ENCODE measurements at regions not wholly inside any gene's neighbourhood (a gene's known extent, or its start where the extent isn't known, plus 50 kb on each side); places are given as distances from the start of the nearest gene placed in this dataset.

GRCh38 chr2:175432021-175432420, 250.5 kb upstream of the ATP5MC3 start:
- ChIA-PET CTCF (no interaction called here), POLR2A (no interaction called here)
- Mint-ChIP-seq H3K4me3 (no peak overlapping the region), H3K4me1 (ENCODE audit: low read depth) (no peaks in the 10 kb centered on the region), H3K36me3 (ENCODE audit: low read depth) (no peaks in the 10 kb centered on the region), H3K27me3 (peaks cover 2% of the 10 kb centered on the region), H3K9me3 (peaks cover 7% of the 10 kb centered on the region), H3K27ac (no peak overlapping the region)
- no peak for TF ChIP-seq CTCF (IDR thresholded peaks at IDR 0.05)
- intact Hi-C loops (cut with micrococcal nuclease): no loop called here
- ATAC-seq: no peak
- no peak for DNase-seq

GRCh38 chr2:175431101-175431946, 249.8 kb upstream of the ATP5MC3 start:
- Mint-ChIP-seq H3K4me3 (no peak overlapping the region), H3K27me3 (peaks cover 2% of the 10 kb centered on the region), H3K9me3 (peaks cover 7% of the 10 kb centered on the region), H3K4me1 (ENCODE audit: low read depth) (no peaks in the 10 kb centered on the region), H3K27ac (no peak overlapping the region), H3K36me3 (ENCODE audit: low read depth) (no peaks in the 10 kb centered on the region)
- ChIA-PET CTCF (no interaction called here), POLR2A (no interaction called here)
- intact Hi-C loops (cut with micrococcal nuclease): no loop called here
- ATAC-seq (no peak), DNase-seq (no peak)
- no peak for TF ChIP-seq CTCF (IDR thresholded peaks at IDR 0.05)

GRCh38 chr2:175430236-175430635, 248.7 kb upstream of the ATP5MC3 start:
- no peaks in the 10 kb centered on the region for H3K4me1 Mint-ChIP-seq (ENCODE audit: low read depth)
- H3K9me3 Mint-ChIP-seq: peaks cover 7% of the 10 kb centered on the region
- H3K27me3 Mint-ChIP-seq: peaks cover 2% of the 10 kb centered on the region
- no peak for ATAC-seq
- CTCF ChIA-PET: no interaction called here
- no peaks in the 10 kb centered on the region for H3K36me3 Mint-ChIP-seq (ENCODE audit: low read depth)
- DNase-seq: no peak
- no peak for TF ChIP-seq CTCF (IDR thresholded peaks at IDR 0.05)
- H3K27ac Mint-ChIP-seq: no peak overlapping the region
- POLR2A ChIA-PET: no interaction called here
- H3K4me3 Mint-ChIP-seq: no peak overlapping the region
- intact Hi-C loops (cut with micrococcal nuclease): no loop called here

GRCh38 chr2:175418224-175418835, 236.8 kb upstream of the ATP5MC3 start:
- Mint-ChIP-seq H3K36me3 (ENCODE audit: low read depth) (no peaks in the 10 kb centered on the region), H3K4me3 (no peak overlapping the region), H3K9me3 (no peaks in the 10 kb centered on the region), H3K27ac (no peak overlapping the region), H3K4me1 (ENCODE audit: low read depth) (no peaks in the 10 kb centered on the region), H3K27me3 (peaks cover 3% of the 10 kb centered on the region)
- no peak for TF ChIP-seq CTCF (IDR thresholded peaks at IDR 0.05)
- ChIA-PET POLR2A (no interaction called here), CTCF (no interaction called here)
- intact Hi-C loops (cut with micrococcal nuclease): no loop called here
- ATAC-seq (no peak), DNase-seq (no peak)

- Mint-ChIP-seq H3K4me3 (no peak overlapping the region), H3K4me1 (ENCODE audit: low read depth) (no peaks in the 10 kb centered on the region), H3K36me3 (ENCODE audit: low read depth) (no peaks in the 10 kb centered on the region), H3K27ac (no peak overlapping the region), H3K9me3 (no peaks in the 10 kb centered on the region), H3K27me3 (peaks cover 2% of the 10 kb centered on the region)
- DNase-seq: peak; percentile 26
- TF ChIP-seq CTCF (IDR thresholded peaks at IDR 0.05): peak; percentile 29
- CTCF ChIA-PET: interaction anchor here (1.0 kb wide), 1 partner anchor 275 kb away, joined by 3 read pairs; no protein-coding TSS in a partner anchor
- ATAC-seq: no peak
- intact Hi-C loops (cut with micrococcal nuclease): no loop called here
- POLR2A ChIA-PET: no interaction called here
Observed at GRCh38 chr2:175414882-175415487, 233.5 kb upstream of the ATP5MC3 start.

All from activated CD8-positive, alpha-beta T cell treated with anti-CD3 and anti-CD28 coated beads for 36 hours (primary cell).